PC-3 (cell line): ENCODE measurements at regions not wholly inside any gene's neighbourhood (a gene's known extent, or its start where the extent isn't known, plus 50 kb on each side); places are given as distances from the start of the nearest gene placed in this dataset.

Experiments
- EZH2phosphoT487 ChIP-seq: fragments of 300-600 bp; sonication (generic); IDR thresholded peaks from 2 replicates; pipeline ENCODE4 v1.6.1; 2018; ENCODE audit warnings: mild to moderate bottlenecking, antibody characterized with exemption, low read length, borderline replicate concordance
- TF ChIP-seq, protein P1 (sequence below): fragments of 300-600 bp; sonication (generic); conservative IDR thresholded peaks from 2 replicates; pipeline ENCODE4 v1.5.1; 2017; ENCODE audit warnings: antibody characterized with exemption, low read depth, mild to moderate bottlenecking, low read length

DNA sequence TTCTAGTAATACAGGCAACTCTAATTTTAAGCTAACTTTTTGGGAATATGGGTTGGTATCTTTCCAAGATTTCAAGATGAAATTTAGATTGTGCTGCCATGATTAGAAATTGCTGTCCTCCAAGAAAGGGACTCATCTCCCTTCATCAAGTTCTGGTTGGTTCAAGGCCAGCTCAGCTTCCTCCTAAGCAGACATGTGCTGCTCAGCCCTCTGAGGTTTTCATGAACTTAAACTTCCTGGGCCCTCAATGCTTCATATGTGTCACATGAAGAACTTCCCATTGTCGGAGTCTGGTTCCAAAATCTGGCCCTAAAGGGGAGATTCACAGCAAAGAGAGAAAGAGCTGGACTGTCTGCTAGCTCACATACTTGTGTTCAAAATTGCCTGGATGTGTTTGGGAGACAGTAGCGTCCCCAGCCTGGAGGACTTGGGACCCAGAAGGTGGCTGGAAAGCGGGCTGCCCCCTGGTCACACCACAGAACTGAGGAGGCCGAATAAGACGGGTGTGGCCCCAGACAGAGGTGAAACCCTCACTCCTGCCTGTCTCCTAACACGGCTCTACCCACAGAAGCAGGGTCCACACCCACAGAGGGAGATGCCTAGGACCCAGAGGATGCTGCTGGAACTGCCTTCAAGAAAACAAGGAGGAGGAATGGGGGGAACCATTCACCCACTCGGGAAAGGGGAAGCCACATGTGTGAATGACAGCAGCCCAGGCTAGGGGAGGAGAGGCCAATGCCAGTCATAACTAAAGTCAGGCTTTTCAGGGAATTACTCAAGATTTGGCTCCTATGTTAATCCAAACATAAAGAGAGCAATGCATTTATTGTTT, 54.3 kb upstream of the GPR31 start:
- TF ChIP-seq, protein P1, sequence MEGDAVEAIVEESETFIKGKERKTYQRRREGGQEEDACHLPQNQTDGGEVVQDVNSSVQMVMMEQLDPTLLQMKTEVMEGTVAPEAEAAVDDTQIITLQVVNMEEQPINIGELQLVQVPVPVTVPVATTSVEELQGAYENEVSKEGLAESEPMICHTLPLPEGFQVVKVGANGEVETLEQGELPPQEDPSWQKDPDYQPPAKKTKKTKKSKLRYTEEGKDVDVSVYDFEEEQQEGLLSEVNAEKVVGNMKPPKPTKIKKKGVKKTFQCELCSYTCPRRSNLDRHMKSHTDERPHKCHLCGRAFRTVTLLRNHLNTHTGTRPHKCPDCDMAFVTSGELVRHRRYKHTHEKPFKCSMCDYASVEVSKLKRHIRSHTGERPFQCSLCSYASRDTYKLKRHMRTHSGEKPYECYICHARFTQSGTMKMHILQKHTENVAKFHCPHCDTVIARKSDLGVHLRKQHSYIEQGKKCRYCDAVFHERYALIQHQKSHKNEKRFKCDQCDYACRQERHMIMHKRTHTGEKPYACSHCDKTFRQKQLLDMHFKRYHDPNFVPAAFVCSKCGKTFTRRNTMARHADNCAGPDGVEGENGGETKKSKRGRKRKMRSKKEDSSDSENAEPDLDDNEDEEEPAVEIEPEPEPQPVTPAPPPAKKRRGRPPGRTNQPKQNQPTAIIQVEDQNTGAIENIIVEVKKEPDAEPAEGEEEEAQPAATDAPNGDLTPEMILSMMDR, result no peak
- no peak for TF ChIP-seq EZH2phosphoT487
